HepG2 (cell line): ENCODE measurements at regions not wholly inside any gene's neighbourhood (a gene's known extent, or its start where the extent isn't known, plus 50 kb on each side); places are given as distances from the start of the nearest gene placed in this dataset.

ENCODE experiments used
- ATAC-seq: fragments of 200-7000 bp; cut with Tn5 transposase; 3 replicates; pipeline ENCODE4 v1.9.1; 2020; ENCODE audit warnings: mild to moderate bottlenecking, moderate library complexity
- BruUV-seq: library from RNA; stranded (reverse); fragments of 400-500 nt; replicated peaks from 2 replicates; lab custom pipeline; 2021; lab: Mats Ljungman, UMichigan
- CTCF ChIA-PET: fragments of 300-600 bp; formaldehyde crosslinking; extraction: SDS; loops from one replicate; lab custom pipeline; 2021; ENCODE audit warnings: low total read pairs, inconsistent platforms, low intra/inter-chr PET ratio; lab: Yijun Ruan, JAX
- POLR2A ChIA-PET: fragments of 350-600 bp; sonication (Branson Sonifier 250); formaldehyde crosslinking; loops from one replicate; lab custom pipeline; 2020; ENCODE audit warnings: antibody characterized with exemption, inconsistent platforms; lab: Yijun Ruan, JAX
- DNase-seq: peaks from one replicate; pipeline ENCODE4 v3.0.0-alpha.2; 2015; ENCODE audit warnings: low spot score
- FAIRE-seq: peaks from 3 replicates; lab custom pipeline; 2011; peaks lifted over from hg19 to GRCh38; lab: Jason Lieb, UNC
- H2AFZ ChIP-seq: one replicate; pipeline ENCODE4 v1.6.1; 2011; ENCODE audit warnings: low read length, inconsistent platforms
- H3K27ac ChIP-seq: fragments of 300-600 bp; 3 replicates; pipeline ENCODE4 v1.8.0; 2011; ENCODE audit warnings: mixed run types, mild to moderate bottlenecking, mixed read lengths, low read length, inconsistent platforms; ENCODE audit not compliant: insufficient read depth; ENCODE audit errors: extremely low read length
- H3K27me3 ChIP-seq, 2 experiments: fragments of 200-600 bp in 1 of 2; 2 replicates in 1 of 2; 3 replicates in 1 of 2; pipeline versions ENCODE4 v1.6.0 to v1.8.0; 2011; ENCODE audit warnings: low read length in 2 of 2, mild to moderate bottlenecking in 2 of 2, moderate library complexity in 2 of 2, inconsistent platforms in 1 of 2; ENCODE audit not compliant: insufficient read depth in 2 of 2, control insufficient read depth in 1 of 2
- H3K36me3 ChIP-seq, 2 experiments: fragments of 200-600 bp in 1 of 2; replicated peaks in 1 of 2; 2 replicates in 1 of 2; 3 replicates in 1 of 2; pipeline versions ENCODE4 v1.5.1 to v1.8.0; 2011; ENCODE audit warnings: low read length in 2 of 2, inconsistent platforms in 1 of 2; ENCODE audit not compliant: insufficient read depth in 2 of 2, control insufficient read depth in 1 of 2
- H3K4me1 ChIP-seq: 2 replicates; pipeline ENCODE4 v1.5.1; 2012; ENCODE audit warnings: low read length, inconsistent platforms; ENCODE audit not compliant: insufficient read depth
- H3K4me2 ChIP-seq: 2 replicates; pipeline ENCODE4 v1.6.0; 2011; ENCODE audit warnings: low read depth, low read length, inconsistent platforms
- H3K4me3 ChIP-seq, 3 experiments: fragments of 200-600 bp in 1 of 3; sonication (generic), shearing (Covaris generic) in 1 of 3; replicated peaks in 1 of 3; 2 replicates each; pipeline ENCODE4 v1.5.1; 2011 to 2016; ENCODE audit warnings: low read length in 3 of 3, inconsistent platforms in 2 of 3, low read depth in 2 of 3, mild to moderate bottlenecking in 2 of 3, control low read depth in 1 of 3, mixed read lengths in 1 of 3; ENCODE audit not compliant: insufficient read depth in 1 of 3
- H3K79me2 ChIP-seq: one replicate; pipeline ENCODE4 v1.6.1; 2011; ENCODE audit warnings: low read length, inconsistent platforms; ENCODE audit not compliant: insufficient read depth
- H3K9ac ChIP-seq: 2 replicates; pipeline ENCODE4 v1.6.0; 2011; ENCODE audit warnings: mild to moderate bottlenecking, low read depth, low read length, inconsistent platforms; ENCODE audit not compliant: insufficient read depth
- H3K9me3 ChIP-seq: 2 replicates; pipeline ENCODE4 v1.5.1; 2012; ENCODE audit warnings: mild to moderate bottlenecking, low read length
- H4K20me1 ChIP-seq: 2 replicates; pipeline ENCODE4 v1.6.0; 2011; ENCODE audit warnings: inconsistent platforms, mild to moderate bottlenecking, low read length, moderate library complexity; ENCODE audit not compliant: insufficient read depth
- ZBTB4 ChIP-seq: sonication (generic); formaldehyde crosslinking; IDR thresholded peaks from 2 replicates; pipeline ENCODE4 v1.4.0; 2020; ENCODE audit warnings: missing genetic modification reagents, mild to moderate bottlenecking, borderline replicate concordance
- ZBTB46 ChIP-seq: sonication (generic); formaldehyde crosslinking; IDR thresholded peaks from 2 replicates; pipeline ENCODE4 v1.4.0; 2020; ENCODE audit warnings: mild to moderate bottlenecking, missing genetic modification reagents, borderline replicate concordance
- ZNF3 ChIP-seq: IDR thresholded peaks from 2 replicates; pipeline ENCODE4 v1.7.0; 2017; ENCODE audit warnings: inconsistent platforms
- ZNF30 ChIP-seq: sonication (generic); formaldehyde crosslinking; IDR thresholded peaks from 2 replicates; pipeline ENCODE4 v1.5.0; 2020; ENCODE audit warnings: mild to moderate bottlenecking, missing genetic modification reagents
- ZNF33A ChIP-seq: sonication (generic); formaldehyde crosslinking; IDR thresholded peaks from 2 replicates; pipeline ENCODE4 v1.5.1; 2020; ENCODE audit warnings: missing genetic modification reagents, mild to moderate bottlenecking, moderate library complexity, borderline replicate concordance
- WGBS: methylation state at CpG from one replicate; pipeline ENCODE4 v1.1.6; 2017; ENCODE audit warnings: low lambda C conversion rate; 5-methylcytosine and 5-hydroxymethylcytosine counted together
- in situ Hi-C: cut with HindIII; loops from 2 replicates; pipeline ENCODE4 v1.10.0; 2017; ENCODE audit warnings: low pct_unique_long_range_greater_than_20kb; ENCODE audit not compliant: extremely low pct_ligation_motif_present
- intact Hi-C: fragments of 100-400 bp; cut with micrococcal nuclease; formaldehyde crosslinking; loops from one replicate; pipeline ENCODE4 v1.10.0; 2022; ENCODE audit not compliant: unreplicated experiment

GRCh38 chr5:98217138-98217537 is 556.3 kb upstream of the RGMB start:
- no peaks in the 10 kb centered on the region for H3K9me3 ChIP-seq
- no peak overlapping the region for H3K4me3 ChIP-seq
- TF ChIP-seq ZNF33A (CRISPR knock-in tag): no peak
- TF ChIP-seq ZNF3: no peak
- no peak for TF ChIP-seq ZBTB46 (CRISPR knock-in tag)
- no peak for TF ChIP-seq ZNF30 (CRISPR knock-in tag)
- no peak for TF ChIP-seq ZBTB4 (CRISPR knock-in tag)
- no peaks in the 10 kb centered on the region; a peak in 1 of 5 replicates for H3K27me3 ChIP-seq
- no peaks in the 10 kb centered on the region for H3K36me3 ChIP-seq
- CTCF ChIA-PET: no interaction called here
- no TSS peak for BruUV-seq
- POLR2A ChIA-PET: no interaction called here
- no peak overlapping the region for H3K27ac ChIP-seq
- intact Hi-C loops (no loop called here), in situ Hi-C loops (no loop called here)
- ATAC-seq (no peak), FAIRE-seq (no peak), DNase-seq (no peak)
- no peak overlapping the region for H3K9ac ChIP-seq
- H3K4me2 ChIP-seq: no peak overlapping the region
- no peak overlapping the region for H2AFZ ChIP-seq
- 0% methylated on average over 1 of the region's 1 CpG for WGBS
- H3K79me2 ChIP-seq: no peaks in the 10 kb centered on the region
- H3K4me1 ChIP-seq: no peaks in the 10 kb centered on the region
- H4K20me1 ChIP-seq: no peaks in the 10 kb centered on the region
